DMS114 treated with DMSO at 0.1 percent for 48 hours (cell line): ENCODE measurements at regions not wholly inside any gene's neighbourhood (a gene's known extent, or its start where the extent isn't known, plus 50 kb on each side); places are given as distances from the start of the nearest gene placed in this dataset.
"Not testable (repeated sequence)": the region's sequence is repeated elsewhere in the genome, so short reads cannot be mapped to it uniquely, and the experiment has no call there.

Source experiments
- DNase-seq: peaks from one replicate; lab custom pipeline; 2025; ENCODE audit not compliant: unreplicated experiment; lab: John Stamatoyannopoulos, UW

DNA sequence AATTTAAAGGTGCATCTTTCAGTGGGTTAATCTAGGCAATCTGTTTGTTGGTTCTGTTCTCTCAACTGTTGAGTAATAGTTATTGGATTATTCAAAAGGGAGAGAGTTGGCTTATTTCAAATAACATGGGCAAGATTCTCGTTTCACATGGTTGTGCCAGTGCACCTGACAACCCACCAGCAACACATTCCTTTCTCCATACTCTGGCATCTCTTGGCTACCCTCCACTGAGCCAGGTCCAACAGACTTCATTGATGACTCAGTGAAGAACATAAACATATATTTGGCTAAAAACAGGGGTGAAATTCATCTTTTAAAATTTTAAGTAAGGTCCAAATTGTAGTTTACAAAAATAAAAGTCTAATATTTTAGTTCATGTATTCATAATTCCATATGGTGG, 967.2 kb downstream of the RPA4 start:
- DNase-seq, result no peak

DNA sequence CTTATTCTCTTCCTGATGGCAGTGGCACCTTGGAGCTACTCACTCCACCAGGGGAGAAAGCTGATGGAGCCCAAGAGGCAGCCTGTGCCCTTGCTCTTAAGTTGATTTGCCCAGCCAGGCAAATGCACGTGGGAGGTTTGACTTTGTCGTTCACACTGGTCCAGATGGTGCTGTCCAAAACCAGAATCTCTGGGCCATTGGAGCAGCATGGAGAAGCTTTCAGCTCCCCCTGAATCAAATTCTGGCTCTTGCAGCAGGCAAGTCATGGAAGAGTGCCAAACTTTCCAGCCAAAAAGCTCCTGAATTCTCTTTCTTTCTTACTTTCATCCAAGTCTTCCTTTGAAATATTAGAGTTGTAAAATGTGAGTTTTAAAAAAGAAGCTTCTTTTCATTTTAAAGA, 970.4 kb downstream of the RPA4 start:
- DNase-seq, result no peak

GRCh38 chrX:97858592-97858991, 974.9 kb downstream of the RPA4 start:
- DNase-seq, result no peak

GRCh38 chrX:97860226-97860625, 976.5 kb downstream of the RPA4 start:
- no peak for DNase-seq

DNA sequence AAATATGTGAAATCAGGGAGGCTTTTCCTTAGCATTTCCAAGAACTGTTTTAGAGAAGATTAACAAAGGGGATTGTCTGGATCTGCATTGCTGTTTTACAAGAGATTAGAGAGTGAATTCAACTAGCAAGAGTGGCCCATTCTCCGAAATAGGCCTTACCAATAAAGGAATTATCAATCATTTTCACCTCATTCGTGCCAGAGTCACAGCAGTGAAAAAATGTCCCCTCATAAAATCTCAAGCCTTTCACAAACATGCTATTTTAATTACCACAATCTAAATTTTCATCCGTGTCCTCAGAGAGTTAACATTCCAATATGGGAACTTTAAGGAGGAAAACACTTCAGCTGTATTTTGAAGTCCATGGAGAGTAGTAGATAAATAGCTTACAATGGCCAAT, 979.6 kb downstream of the RPA4 start:
- DNase-seq, result no peak

DNA sequence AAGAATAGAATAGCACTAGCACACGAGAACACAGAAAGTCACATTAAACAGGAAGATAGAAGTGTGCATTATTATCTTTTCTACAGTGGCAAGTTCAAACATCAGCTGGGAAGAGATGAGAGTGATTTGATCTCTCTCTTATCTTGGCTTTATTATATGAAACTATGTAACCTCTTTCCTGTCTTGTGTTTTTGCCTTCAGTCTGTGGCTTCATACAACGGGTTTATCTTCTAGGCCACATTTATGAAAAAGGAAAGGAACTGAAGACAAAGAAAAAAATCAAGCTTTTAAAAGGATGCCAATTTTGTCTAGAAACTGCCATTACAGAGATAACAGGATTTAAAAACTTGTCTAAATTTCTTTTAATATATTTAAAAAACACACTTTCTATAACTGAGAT, 983.6 kb downstream of the RPA4 start:
- DNase-seq, result no peak

GRCh38 chrX:97876697-97877407, 993.1 kb downstream of the RPA4 start:
- no peak for DNase-seq

DNA sequence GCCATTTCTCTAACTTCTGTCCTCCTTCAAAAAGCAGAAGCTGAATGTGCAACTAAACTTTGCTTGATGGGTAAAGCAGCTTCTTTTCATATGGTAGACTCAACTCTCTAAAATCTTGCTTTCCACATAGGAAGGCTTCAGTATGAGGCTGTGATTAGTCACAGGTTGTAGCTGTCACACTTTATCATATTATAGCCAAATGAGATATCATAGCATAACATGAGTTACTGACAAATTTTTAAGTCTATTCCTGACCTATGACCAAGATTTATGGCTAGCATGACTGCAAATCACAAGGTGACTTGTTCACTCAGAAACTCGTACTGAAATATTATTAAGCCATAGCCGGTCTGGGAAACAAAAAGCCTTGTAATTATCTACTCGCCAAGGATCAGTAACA, 998.6 kb downstream of the RPA4 start:
- DNase-seq, result no peak

DNA sequence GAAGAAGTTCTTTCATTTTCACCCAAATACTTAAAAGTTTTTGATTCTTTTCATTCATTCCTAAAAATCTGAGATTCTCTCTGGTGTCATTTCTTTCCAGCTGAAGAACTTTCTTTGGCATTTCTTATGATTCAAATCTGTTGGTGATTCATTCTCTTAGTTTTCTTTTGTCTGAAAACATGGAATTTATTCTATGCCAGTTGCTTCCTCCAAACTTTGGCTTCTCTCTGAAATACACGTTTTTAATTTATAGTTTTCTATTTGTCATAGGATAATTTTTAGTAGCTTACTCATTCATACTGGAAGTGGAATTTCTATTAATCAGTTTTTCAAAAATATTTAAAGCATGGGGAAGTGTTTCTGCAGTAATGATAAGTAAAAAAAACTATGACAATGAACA, 1012.0 kb downstream of the RPA4 start:
- DNase-seq, result no peak

DNA sequence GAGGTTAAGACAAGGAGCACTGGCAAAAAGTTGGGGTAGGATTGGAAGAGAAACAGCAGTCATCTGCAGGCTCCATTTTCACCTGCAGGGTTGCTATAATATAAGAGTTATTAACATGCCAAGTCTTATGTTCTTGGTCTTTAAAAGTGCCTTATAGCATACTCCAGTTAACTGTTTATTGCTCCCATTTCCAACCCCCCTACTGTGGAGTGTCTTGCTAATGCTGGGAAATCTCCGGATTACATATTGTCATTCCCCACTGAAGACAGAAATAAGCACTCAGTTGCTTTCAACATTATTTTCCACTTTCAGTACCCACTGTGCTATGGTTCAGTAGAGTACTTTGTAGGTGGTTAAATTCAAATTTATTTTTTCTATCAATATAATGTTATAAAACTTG, 1014.3 kb downstream of the RPA4 start:
- no peak for DNase-seq

DNA sequence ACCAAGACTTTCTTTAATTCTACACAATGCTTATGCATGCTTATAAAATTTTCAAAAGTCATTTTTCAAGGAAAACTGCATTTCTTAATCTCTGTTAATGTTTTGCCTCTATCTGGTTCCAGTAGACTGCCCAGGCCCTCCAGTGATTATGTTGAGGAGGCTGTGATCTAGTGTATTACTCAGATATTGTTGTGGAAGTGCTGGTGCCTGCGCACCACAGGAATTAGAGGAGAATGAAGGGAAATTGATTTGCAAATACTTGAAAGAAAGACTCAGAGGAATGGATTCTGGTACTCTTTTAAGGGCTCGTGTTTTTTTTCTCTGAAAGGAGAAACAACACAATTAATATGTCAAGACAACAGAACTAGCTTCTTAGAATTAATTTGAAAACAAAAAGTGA, 1015.1 kb downstream of the RPA4 start:
- no peak for DNase-seq

GRCh38 chrX:97907791-97908190, 1024.1 kb downstream of the RPA4 start:
- DNase-seq, result no peak

DNA sequence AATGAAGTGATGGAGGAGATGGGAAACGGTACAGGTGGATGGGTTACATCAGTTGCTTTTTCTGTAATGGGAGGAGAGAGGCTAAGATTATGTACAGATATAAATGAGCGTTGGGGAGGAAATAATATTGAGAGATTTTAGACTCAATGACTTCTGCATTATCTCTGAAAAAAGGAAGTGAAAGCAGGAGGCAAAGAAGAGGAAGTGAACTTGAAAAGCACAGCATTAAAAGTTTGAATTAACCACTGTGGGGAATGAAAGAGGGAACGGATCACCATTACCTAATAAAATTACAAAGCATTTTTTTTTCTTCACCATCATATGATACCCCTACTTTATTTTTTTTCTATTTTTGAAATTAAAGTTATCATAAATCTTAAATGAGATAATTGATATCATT, 1025.5 kb downstream of the RPA4 start:
- DNase-seq, result no peak

DNA sequence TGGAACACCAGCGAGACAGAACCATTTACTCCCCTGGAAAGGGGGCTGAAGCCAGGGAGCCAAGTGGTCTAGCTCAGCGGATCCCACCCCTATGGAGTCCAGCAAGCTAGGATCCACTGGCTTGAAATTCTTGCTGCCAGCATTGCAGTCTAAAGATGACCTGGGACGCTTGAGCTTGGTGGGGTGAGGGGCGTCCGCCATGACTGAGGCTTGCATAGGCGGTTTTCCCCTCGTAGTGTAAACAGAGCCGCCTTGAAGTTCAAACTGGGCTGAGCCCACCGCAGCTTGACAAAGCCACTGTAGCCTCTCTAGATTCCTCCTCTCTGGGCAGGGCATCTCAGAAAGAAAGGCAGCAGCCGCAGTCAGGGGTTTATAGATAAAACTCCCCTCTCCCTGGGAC, 1031.7 kb downstream of the RPA4 start:
- not testable (repeated sequence) for DNase-seq

GRCh38 chrX:97921223-97921622, 1037.5 kb downstream of the RPA4 start:
- DNase-seq, result not testable (repeated sequence)

DNA sequence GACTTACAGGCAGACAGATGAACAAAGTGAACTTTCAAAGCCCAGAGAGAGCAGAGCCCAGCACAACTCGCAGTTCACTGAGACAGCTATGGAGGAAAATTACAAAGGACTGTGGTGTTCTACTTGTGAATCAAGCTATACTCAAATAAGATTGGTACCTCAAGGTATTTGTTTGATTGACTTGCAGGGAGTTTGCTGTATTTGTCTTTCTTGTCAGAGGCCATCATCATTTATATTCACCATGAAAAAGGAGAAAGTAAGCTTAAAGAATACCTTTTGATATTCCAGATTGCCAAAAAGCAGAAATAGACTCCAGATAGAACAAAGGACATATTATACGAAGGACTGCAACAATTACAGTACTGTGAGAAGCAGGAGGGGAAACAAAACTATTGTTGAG, 1047.9 kb downstream of the RPA4 start:
- DNase-seq, result no peak

GRCh38 chrX:97936296-97936695, 1052.6 kb downstream of the RPA4 start:
- no peak for DNase-seq

- no peak for DNase-seq
Measured at GRCh38 chrX:97938706-97939105, 1055.0 kb downstream of the RPA4 start.

DNA sequence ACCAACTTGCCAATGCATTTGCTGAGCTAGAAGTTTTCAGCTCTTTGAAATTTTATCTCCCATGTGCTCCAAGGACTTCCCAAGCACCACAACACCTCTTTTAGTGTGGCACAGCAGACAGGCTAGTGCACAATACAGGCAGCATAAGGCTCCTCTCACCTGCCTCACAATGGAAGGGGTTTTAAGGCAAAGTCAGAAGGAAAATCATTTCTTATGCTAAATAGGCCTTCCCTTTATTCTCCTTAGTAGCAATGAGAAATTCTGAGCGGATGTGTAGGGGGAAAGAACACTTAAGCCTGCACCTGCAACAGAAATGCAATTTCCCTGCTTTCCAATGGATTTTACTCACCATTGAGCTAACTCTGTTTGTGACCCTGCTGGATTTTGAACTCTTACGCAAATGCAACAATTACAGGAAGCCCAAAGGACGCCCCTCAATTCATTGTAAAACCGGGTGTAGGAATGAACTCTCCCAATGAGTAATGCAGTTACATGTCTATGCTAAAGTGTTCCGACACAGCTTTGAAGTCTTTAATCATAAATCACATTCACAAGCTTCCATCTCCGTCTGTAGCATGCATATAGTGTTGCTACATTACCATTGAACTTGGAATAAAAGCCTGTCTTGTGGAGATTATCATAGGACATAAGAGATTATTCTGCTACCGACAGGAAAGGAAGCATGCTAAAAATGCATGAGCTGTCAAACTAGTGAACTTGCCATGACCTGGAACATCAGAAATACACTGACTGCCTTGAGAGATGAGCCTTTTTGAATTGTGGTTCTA, 1084.9 kb downstream of the RPA4 start:
- no peak for DNase-seq

DNA sequence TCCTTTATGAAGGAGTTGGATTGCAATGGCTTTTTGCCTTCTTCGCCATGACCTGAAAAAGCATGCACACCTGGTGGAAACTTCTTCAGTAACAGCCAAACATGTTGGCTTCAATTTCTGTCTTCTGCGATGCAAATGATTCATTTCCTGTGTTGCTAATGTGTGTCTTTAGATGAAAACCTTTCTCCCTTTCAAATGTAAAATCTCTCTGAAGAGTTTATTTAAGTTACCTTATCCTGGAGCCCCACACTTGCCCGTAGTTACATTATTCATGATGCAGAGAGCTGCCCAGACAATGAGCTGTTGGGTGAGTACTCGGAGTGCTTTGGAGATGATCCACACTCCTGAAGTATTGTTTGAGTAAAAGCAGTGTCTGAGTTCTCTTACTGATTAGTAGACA, 1100.9 kb downstream of the RPA4 start:
- no peak for DNase-seq

- DNase-seq, result no peak
Measured at GRCh38 chrX:97985096-97985495, 1101.4 kb downstream of the RPA4 start.

DNA sequence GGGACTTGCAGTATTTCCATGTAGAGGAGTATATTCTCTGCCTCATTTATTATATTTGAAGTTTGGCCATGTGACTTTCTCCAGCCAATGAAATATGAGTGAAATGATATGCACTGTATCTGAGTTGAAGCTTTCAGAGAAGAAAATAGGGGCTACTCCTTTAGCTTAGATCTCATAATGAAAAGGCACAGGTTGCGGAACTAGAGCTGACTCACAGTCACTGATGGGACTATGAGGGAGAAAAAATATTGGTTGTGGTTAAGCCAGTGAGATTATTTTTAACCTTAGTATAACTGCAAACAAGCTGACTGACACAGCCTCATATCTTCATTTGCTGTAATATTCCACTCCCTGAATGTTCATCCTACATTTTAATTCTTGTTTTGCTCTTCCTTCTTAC, 1104.3 kb downstream of the RPA4 start:
- DNase-seq, result no peak

- no peak for DNase-seq
Measured at GRCh38 chrX:97995834-97996233, 1112.1 kb downstream of the RPA4 start.
